OCI-LY7 (cell line): ENCODE measurements at regions not wholly inside any gene's neighbourhood (a gene's known extent, or its start where the extent isn't known, plus 50 kb on each side); places are given as distances from the start of the nearest gene placed in this dataset.

ENCODE experiments used
- BruUV-seq: library from RNA; stranded (reverse); fragments of 400-500 nt; replicated peaks from 2 replicates; lab custom pipeline; 2021; lab: Mats Ljungman, UMichigan
- CTCF ChIA-PET: fragments of 300-600 bp; sonication (Branson Sonifier 250); formaldehyde crosslinking; loops from one replicate; lab custom pipeline; 2022; ENCODE audit warnings: antibody characterized with exemption; ENCODE audit not compliant: unreplicated experiment; lab: Charles Lee
- POLR2A ChIA-PET: fragments of 300-600 bp; sonication (Branson Sonifier 250); formaldehyde crosslinking; loops from one replicate; lab custom pipeline; 2022; ENCODE audit warnings: antibody characterized with exemption; lab: Charles Lee
- DNase-seq: peaks from one replicate; pipeline ENCODE4 v3.0.0-alpha.2; 2015; ENCODE audit warnings: low spot score
- H2AFZ ChIP-seq: fragments of 200-600 bp; sonication (generic), shearing (Covaris generic); 2 replicates; pipeline ENCODE4 v1.6.1; 2014; ENCODE audit warnings: mild to moderate bottlenecking, antibody characterized with exemption, low read length, moderate library complexity
- H3K27ac ChIP-seq: fragments of 200-600 bp; sonication (generic); 2 replicates; pipeline ENCODE4 v1.5.1; 2014; ENCODE audit warnings: mixed run types, low read depth, mild to moderate bottlenecking, moderate library complexity, low read length, inconsistent platforms; ENCODE audit not compliant: poor library complexity, severe bottlenecking
- H3K36me3 ChIP-seq: fragments of 200-600 bp; sonication (generic); 2 replicates; pipeline ENCODE4 v1.6.1; 2014; ENCODE audit warnings: mild to moderate bottlenecking, antibody characterized with exemption, low read length, moderate library complexity, mixed read lengths; ENCODE audit not compliant: insufficient read depth
- H3K4me1 ChIP-seq: fragments of 200-600 bp; sonication (generic); 2 replicates; pipeline ENCODE4 v1.5.1; 2014; ENCODE audit warnings: mild to moderate bottlenecking, low read length; ENCODE audit not compliant: insufficient read depth, poor library complexity, severe bottlenecking
- H3K4me2 ChIP-seq: fragments of 200-600 bp; sonication (generic); 2 replicates; pipeline ENCODE4 v1.6.1; 2014; ENCODE audit warnings: mild to moderate bottlenecking, low read length
- H3K4me3 ChIP-seq: fragments of 200-600 bp; sonication (generic); 2 replicates; pipeline ENCODE4 v1.5.1; 2014; ENCODE audit warnings: mild to moderate bottlenecking, low read depth, low read length; ENCODE audit not compliant: poor library complexity, severe bottlenecking
- H3K79me2 ChIP-seq: fragments of 200-600 bp; sonication (generic); 2 replicates; pipeline ENCODE4 v1.6.1; 2016; ENCODE audit warnings: low read depth, mild to moderate bottlenecking, low read length, moderate library complexity, mixed read lengths; ENCODE audit not compliant: insufficient read depth
- H3K9me2 ChIP-seq: fragments of 200-600 bp; sonication (generic); 2 replicates; pipeline ENCODE4 v1.6.1; 2016; ENCODE audit warnings: mild to moderate bottlenecking, low read length, mixed read lengths; ENCODE audit not compliant: insufficient read depth
- H3K9me3 ChIP-seq: fragments of 200-600 bp; sonication (generic); 2 replicates; pipeline ENCODE4 v1.6.1; 2014; ENCODE audit warnings: mild to moderate bottlenecking, mixed run types, low read length, mixed read lengths
- H4K20me1 ChIP-seq: fragments of 200-600 bp; sonication (generic); 2 replicates; pipeline ENCODE4 v1.6.1; 2014; ENCODE audit warnings: mild to moderate bottlenecking, antibody characterized with exemption, low read length, moderate library complexity, mixed read lengths; ENCODE audit not compliant: insufficient read depth
- CTCF ChIP-seq: fragments of 200-600 bp; sonication (generic); conservative IDR thresholded peaks from 2 replicates; pipeline ENCODE4 v1.5.1; 2014; ENCODE audit warnings: mild to moderate bottlenecking, antibody characterized with exemption, low read length, moderate library complexity, mixed read lengths
- EZH2phosphoT487 ChIP-seq: fragments of 200-600 bp; sonication (generic); IDR thresholded peaks from 2 replicates; pipeline ENCODE4 v1.6.1; 2018; ENCODE audit warnings: low read depth, borderline replicate concordance, mild to moderate bottlenecking, mixed run types, antibody characterized with exemption, low read length, moderate library complexity, mixed read lengths
- intact Hi-C: fragments of 100-400 bp; cut with micrococcal nuclease; formaldehyde crosslinking; loops from one replicate; pipeline ENCODE4 v1.10.0; 2022; ENCODE audit not compliant: unreplicated experiment

DNA sequence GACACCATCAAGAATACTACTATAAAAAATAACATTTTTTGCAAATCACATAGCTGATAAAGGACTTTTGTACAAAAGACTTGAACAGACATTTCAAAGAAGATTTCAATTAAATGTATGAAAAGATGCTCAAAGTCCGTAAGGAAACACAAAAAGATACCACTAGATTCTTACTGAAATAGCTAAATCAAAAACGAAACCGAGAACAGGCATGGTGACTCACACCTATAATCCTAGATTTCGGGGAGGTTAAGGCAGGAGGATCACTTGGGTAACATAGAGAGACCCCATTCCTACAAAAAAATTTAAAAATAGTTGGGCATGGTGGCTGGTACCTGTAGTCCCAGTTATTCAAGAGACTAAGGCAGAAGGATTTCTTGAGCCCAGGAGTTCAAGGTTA, 520.2 kb upstream of the GRM3 start:
- Histone ChIP-seq H3K36me3 (no peaks in the 10 kb centered on the region), H3K9me2 (no peaks in the 10 kb centered on the region; the same call in 1 of the 2 replicates), H3K27ac (no peak overlapping the region), H3K4me3 (no peak overlapping the region), H4K20me1 (no peaks in the 10 kb centered on the region), H3K4me1 (no peaks in the 10 kb centered on the region), H3K79me2 (no peaks in the 10 kb centered on the region), H2AFZ (peak overlapping the region; percentile 81), H3K4me2 (peak overlapping the region; percentile 18; the same call in 1 of the 2 replicates), H3K9me3 (0 out of 2 replicates have a peak, but pooled peaks cover 4% of the 10 kb centered on the region)
- TF ChIP-seq EZH2phosphoT487, result no peak
- TF ChIP-seq CTCF, result no peak
- no TSS peak for BruUV-seq
- DNase-seq, result no peak
- ChIA-PET CTCF (no interaction called here), POLR2A (no interaction called here)
- intact Hi-C loops, result no loop called here

- H3K4me3 ChIP-seq, result no peak overlapping the region
- no peak overlapping the region for H3K27ac ChIP-seq
- no peak overlapping the region for H3K4me2 ChIP-seq
- ChIA-PET CTCF (no interaction called here), POLR2A (no interaction called here)
- no peaks in the 10 kb centered on the region for H3K4me1 ChIP-seq
- no peaks in the 10 kb centered on the region for H3K36me3 ChIP-seq
- H4K20me1 ChIP-seq, result no peaks in the 10 kb centered on the region
- H3K9me2 ChIP-seq, result no peaks in the 10 kb centered on the region
- DNase-seq, result no peak
- no TSS peak for BruUV-seq
- TF ChIP-seq CTCF (no peak), EZH2phosphoT487 (no peak)
- H3K79me2 ChIP-seq, result no peaks in the 10 kb centered on the region
- no peaks in the 10 kb centered on the region for H3K9me3 ChIP-seq
- no peak overlapping the region for H2AFZ ChIP-seq
- intact Hi-C loops, result no loop called here
Observed at GRCh38 chr7:86094166-86094669, 549.5 kb upstream of the GRM3 start.

DNA sequence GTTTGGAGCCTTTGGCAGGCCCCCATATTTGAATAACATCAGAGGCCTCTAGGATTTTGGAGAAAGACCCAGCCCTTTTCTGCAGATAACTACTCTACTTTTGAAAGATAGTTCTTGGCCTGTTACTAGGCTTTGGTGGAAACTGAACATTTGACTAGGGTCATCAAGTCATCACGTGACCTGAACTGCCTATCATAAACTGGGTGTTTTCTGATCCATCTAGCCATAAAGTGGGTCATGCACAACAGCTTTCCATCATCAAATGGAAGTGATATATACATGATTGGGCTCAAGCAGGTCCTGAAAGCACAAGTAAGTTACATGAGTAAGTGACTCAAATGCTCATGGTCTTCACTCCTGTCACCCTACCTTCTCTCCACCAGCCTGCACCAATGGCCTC, 552.3 kb upstream of the GRM3 start:
- POLR2A ChIA-PET, result no interaction called here
- TF ChIP-seq CTCF, result no peak
- TF ChIP-seq EZH2phosphoT487, result no peak

More for the DNA sequence above, 552.3 kb upstream of the GRM3 start:
- intact Hi-C loops, result no loop called here
- H3K9me2 ChIP-seq, result no peaks in the 10 kb centered on the region
- CTCF ChIA-PET, result no interaction called here
- no peak overlapping the region for H3K4me2 ChIP-seq
- H3K36me3 ChIP-seq, result no peaks in the 10 kb centered on the region
- H3K79me2 ChIP-seq, result no peaks in the 10 kb centered on the region
- H3K27ac ChIP-seq, result no peak overlapping the region
- BruUV-seq, result no TSS peak
- H3K4me1 ChIP-seq, result no peaks in the 10 kb centered on the region
- H4K20me1 ChIP-seq, result no peaks in the 10 kb centered on the region
- H2AFZ ChIP-seq, result no peak overlapping the region
- no peak for DNase-seq
- no peak overlapping the region for H3K4me3 ChIP-seq
- no peaks in the 10 kb centered on the region for H3K9me3 ChIP-seq
